ENCODE measurements at regions not wholly inside any gene's neighbourhood (a gene's known extent, or its start where the extent isn't known, plus 50 kb on each side); places are given as distances from the start of the nearest gene placed in this dataset.

DNA sequence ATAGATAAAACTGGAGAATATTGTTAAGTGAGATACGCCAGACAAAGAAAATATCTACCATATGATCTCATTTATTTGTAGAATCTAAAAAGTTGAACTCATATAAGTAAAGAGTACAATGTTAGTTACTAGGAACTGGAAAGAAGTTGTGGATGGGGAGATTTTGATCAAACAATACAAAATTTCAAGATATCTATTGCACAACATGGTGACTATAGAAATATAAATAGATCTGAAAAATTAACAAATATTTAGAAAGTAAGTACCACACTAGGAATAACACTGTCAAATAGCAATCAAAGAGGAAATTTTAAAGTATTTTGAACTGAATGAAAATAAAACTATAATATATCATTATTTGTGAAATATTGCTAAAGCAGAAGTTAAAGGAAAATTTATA is 437.2 kb downstream of the AASDHPPT start:
- TF ChIP-seq POLR2A (IDR thresholded peaks at IDR 0.05) (no peak), CTCF (IDR thresholded peaks at IDR 0.05) (no peak)
